HG02623 (cell line): ENCODE measurements at regions not wholly inside any gene's neighbourhood (a gene's known extent, or its start where the extent isn't known, plus 50 kb on each side); places are given as distances from the start of the nearest gene placed in this dataset.
"Not testable (repeated sequence)": the region's sequence is repeated elsewhere in the genome, so short reads cannot be mapped to it uniquely, and the experiment has no call there.

Experiments used
- ATAC-seq: cut with Tn5 transposase; IDR thresholded peaks from one replicate; pipeline ENCODE4 v1.9.1; 2021; ENCODE audit warnings: moderate library complexity; ENCODE audit not compliant: unreplicated experiment

- no peak for ATAC-seq
Observed at GRCh38 chr5:164073081-164073480, 567.7 kb downstream of the MAT2B start.

- ATAC-seq = no peak
Observed at GRCh38 chr5:164076556-164076955, 571.1 kb downstream of the MAT2B start.

- no peak for ATAC-seq
Observed at GRCh38 chr5:164090358-164090757, 584.9 kb downstream of the MAT2B start.

GRCh38 chr5:164091836-164092235 lies 586.4 kb downstream of the MAT2B start:
- no peak for ATAC-seq

GRCh38 chr5:164094291-164094690 lies 588.9 kb downstream of the MAT2B start:
- no peak for ATAC-seq

GRCh38 chr5:164097749-164098148 lies 592.3 kb downstream of the MAT2B start:
- no peak for ATAC-seq

GRCh38 chr5:164098531-164098930 lies 593.1 kb downstream of the MAT2B start:
- ATAC-seq = no peak

GRCh38 chr5:164098979-164099378 lies 593.6 kb downstream of the MAT2B start:
- no peak for ATAC-seq

- no peak for ATAC-seq
Observed at GRCh38 chr5:164115420-164115819, 610.0 kb downstream of the MAT2B start.

GRCh38 chr5:164119806-164120447 lies 614.5 kb downstream of the MAT2B start:
- ATAC-seq = no peak

- no peak for ATAC-seq
Observed at GRCh38 chr5:164127527-164127926, 622.1 kb downstream of the MAT2B start.

GRCh38 chr5:164132358-164132757 lies 626.9 kb downstream of the MAT2B start:
- no peak for ATAC-seq

- no peak for ATAC-seq
Observed at GRCh38 chr5:164137095-164137494, 631.7 kb downstream of the MAT2B start.

GRCh38 chr5:164139423-164139822 lies 634.0 kb downstream of the MAT2B start:
- ATAC-seq = no peak

- no peak for ATAC-seq
Observed at GRCh38 chr5:164145458-164145857, 640.0 kb downstream of the MAT2B start.

GRCh38 chr5:164146223-164146622 lies 640.8 kb downstream of the MAT2B start:
- ATAC-seq = no peak

GRCh38 chr5:164148292-164148691 lies 642.9 kb downstream of the MAT2B start:
- ATAC-seq = no peak

GRCh38 chr5:164152539-164152938 lies 647.1 kb downstream of the MAT2B start:
- ATAC-seq = not testable (repeated sequence)

GRCh38 chr5:164153469-164154172 lies 648.2 kb downstream of the MAT2B start:
- no peak for ATAC-seq

GRCh38 chr5:164170814-164171213 lies 665.4 kb downstream of the MAT2B start:
- ATAC-seq = no peak

GRCh38 chr5:164175083-164175482 lies 669.7 kb downstream of the MAT2B start:
- no peak for ATAC-seq

GRCh38 chr5:164179406-164179805 lies 674.0 kb downstream of the MAT2B start:
- no peak for ATAC-seq

GRCh38 chr5:164181604-164182003 lies 676.2 kb downstream of the MAT2B start:
- no peak for ATAC-seq
